ENCODE measurements at regions not wholly inside any gene's neighbourhood (a gene's known extent, or its start where the extent isn't known, plus 50 kb on each side); places are given as distances from the start of the nearest gene placed in this dataset.

DNA sequence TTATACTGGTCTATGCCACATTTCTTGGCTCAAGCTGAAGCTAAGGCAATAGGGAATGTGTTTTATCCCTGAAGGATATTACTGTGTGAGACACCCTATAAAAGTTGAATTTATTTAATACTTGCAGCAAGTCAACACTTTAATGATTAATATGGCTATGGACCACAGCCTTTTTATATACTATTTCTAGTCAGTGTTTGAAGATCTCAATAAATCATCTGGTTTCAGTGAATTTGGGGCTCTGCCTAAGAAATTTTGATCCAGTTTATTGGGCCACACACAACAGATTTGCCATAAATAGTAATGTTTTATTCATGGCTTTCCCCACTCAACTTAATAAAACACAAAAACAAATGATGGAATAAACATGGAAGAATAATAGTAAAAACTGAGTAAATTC is 698.3 kb downstream of the ADGRL2 start:
- TF ChIP-seq POLR2A (IDR thresholded peaks at IDR 0.05; ENCODE audit: low read depth) (no peak), CTCF (IDR thresholded peaks at IDR 0.05) (no peak), POLR2AphosphoS5 (IDR thresholded peaks at IDR 0.05) (no peak), EP300 (IDR thresholded peaks at IDR 0.05) (no peak)
